HepG2 (cell line): ENCODE measurements at regions not wholly inside any gene's neighbourhood (a gene's known extent, or its start where the extent isn't known, plus 50 kb on each side); places are given as distances from the start of the nearest gene placed in this dataset.

Experiments
- ATAC-seq: fragments of 200-7000 bp; cut with Tn5 transposase; 3 replicates; pipeline ENCODE4 v1.9.1; 2020; ENCODE audit warnings: mild to moderate bottlenecking, moderate library complexity
- BruUV-seq: library from RNA; stranded (reverse); fragments of 400-500 nt; replicated peaks from 2 replicates; lab custom pipeline; 2021; lab: Mats Ljungman, UMichigan
- CTCF ChIA-PET: fragments of 300-600 bp; formaldehyde crosslinking; extraction: SDS; loops from one replicate; lab custom pipeline; 2021; ENCODE audit warnings: low total read pairs, inconsistent platforms, low intra/inter-chr PET ratio; lab: Yijun Ruan, JAX
- POLR2A ChIA-PET: fragments of 350-600 bp; sonication (Branson Sonifier 250); formaldehyde crosslinking; loops from one replicate; lab custom pipeline; 2020; ENCODE audit warnings: antibody characterized with exemption, inconsistent platforms; lab: Yijun Ruan, JAX
- DNase-seq: peaks from one replicate; pipeline ENCODE4 v3.0.0-alpha.2; 2015; ENCODE audit warnings: low spot score
- FAIRE-seq: peaks from 3 replicates; lab custom pipeline; 2011; peaks lifted over from hg19 to GRCh38; lab: Jason Lieb, UNC
- H2AFZ ChIP-seq: one replicate; pipeline ENCODE4 v1.6.1; 2011; ENCODE audit warnings: low read length, inconsistent platforms
- H3K27ac ChIP-seq: fragments of 300-600 bp; 3 replicates; pipeline ENCODE4 v1.8.0; 2011; ENCODE audit warnings: mixed run types, mild to moderate bottlenecking, mixed read lengths, low read length, inconsistent platforms; ENCODE audit not compliant: insufficient read depth; ENCODE audit errors: extremely low read length
- H3K27me3 ChIP-seq, 2 experiments: fragments of 200-600 bp in 1 of 2; 2 replicates in 1 of 2; 3 replicates in 1 of 2; pipeline versions ENCODE4 v1.6.0 to v1.8.0; 2011; ENCODE audit warnings: low read length in 2 of 2, mild to moderate bottlenecking in 2 of 2, moderate library complexity in 2 of 2, inconsistent platforms in 1 of 2; ENCODE audit not compliant: insufficient read depth in 2 of 2, control insufficient read depth in 1 of 2
- H3K36me3 ChIP-seq, 2 experiments: fragments of 200-600 bp in 1 of 2; replicated peaks in 1 of 2; 2 replicates in 1 of 2; 3 replicates in 1 of 2; pipeline versions ENCODE4 v1.5.1 to v1.8.0; 2011; ENCODE audit warnings: low read length in 2 of 2, inconsistent platforms in 1 of 2; ENCODE audit not compliant: insufficient read depth in 2 of 2, control insufficient read depth in 1 of 2
- H3K4me1 ChIP-seq: 2 replicates; pipeline ENCODE4 v1.5.1; 2012; ENCODE audit warnings: low read length, inconsistent platforms; ENCODE audit not compliant: insufficient read depth
- H3K4me2 ChIP-seq: 2 replicates; pipeline ENCODE4 v1.6.0; 2011; ENCODE audit warnings: low read depth, low read length, inconsistent platforms
- H3K4me3 ChIP-seq, 3 experiments: fragments of 200-600 bp in 1 of 3; sonication (generic), shearing (Covaris generic) in 1 of 3; replicated peaks in 1 of 3; 2 replicates each; pipeline ENCODE4 v1.5.1; 2011 to 2016; ENCODE audit warnings: low read length in 3 of 3, inconsistent platforms in 2 of 3, low read depth in 2 of 3, mild to moderate bottlenecking in 2 of 3, control low read depth in 1 of 3, mixed read lengths in 1 of 3; ENCODE audit not compliant: insufficient read depth in 1 of 3
- H3K79me2 ChIP-seq: one replicate; pipeline ENCODE4 v1.6.1; 2011; ENCODE audit warnings: low read length, inconsistent platforms; ENCODE audit not compliant: insufficient read depth
- H3K9ac ChIP-seq: 2 replicates; pipeline ENCODE4 v1.6.0; 2011; ENCODE audit warnings: mild to moderate bottlenecking, low read depth, low read length, inconsistent platforms; ENCODE audit not compliant: insufficient read depth
- H3K9me3 ChIP-seq: 2 replicates; pipeline ENCODE4 v1.5.1; 2012; ENCODE audit warnings: mild to moderate bottlenecking, low read length
- H4K20me1 ChIP-seq: 2 replicates; pipeline ENCODE4 v1.6.0; 2011; ENCODE audit warnings: inconsistent platforms, mild to moderate bottlenecking, low read length, moderate library complexity; ENCODE audit not compliant: insufficient read depth
- ATF4 ChIP-seq, 2 experiments: fragments of 450-650 bp in 1 of 2; sonication (generic) in 1 of 2; formaldehyde crosslinking; IDR thresholded peaks; 2 replicates each; pipeline versions ENCODE4 v1.5.0 to v1.8.0; 2020 to 2022; ENCODE audit warnings: mild to moderate bottlenecking in 1 of 2, missing genetic modification reagents in 1 of 2
- ATRX ChIP-seq: sonication (generic); formaldehyde crosslinking; IDR thresholded peaks from 2 replicates; pipeline ENCODE4 v1.4.0; 2020; ENCODE audit warnings: missing genetic modification reagents, borderline replicate concordance
- CBX5 ChIP-seq: sonication (generic); formaldehyde crosslinking; IDR thresholded peaks from 2 replicates; pipeline ENCODE4 v1.4.0; 2020; ENCODE audit warnings: missing genetic modification reagents, borderline replicate concordance
- CEBPZ ChIP-seq: IDR thresholded peaks from 2 replicates; pipeline ENCODE4 v1.6.1; 2012; ENCODE audit warnings: low read length, improper control_type of control experiment
- FOXK2 ChIP-seq: fragments of 450-650 bp; IDR thresholded peaks from 2 replicates; pipeline ENCODE4 v1.6.1; 2016
- HHEX ChIP-seq: IDR thresholded peaks from 2 replicates; pipeline ENCODE4 v1.6.1; 2016; ENCODE audit warnings: control low read depth
- LRRFIP1 ChIP-seq: sonication (generic); formaldehyde crosslinking; conservative IDR thresholded peaks from 2 replicates; pipeline ENCODE4 v1.4.0; 2020; ENCODE audit warnings: missing genetic modification reagents
- SETDB1 ChIP-seq: sonication (generic); formaldehyde crosslinking; IDR thresholded peaks from 2 replicates; pipeline ENCODE4 v1.5.1; 2020; ENCODE audit warnings: missing genetic modification reagents, mild to moderate bottlenecking, borderline replicate concordance
- TCF7 ChIP-seq: sonication (generic); IDR thresholded peaks from 2 replicates; pipeline ENCODE4 v1.6.1; 2016; ENCODE audit warnings: antibody characterized with exemption, low read depth
- TIGD3 ChIP-seq: sonication (generic); formaldehyde crosslinking; IDR thresholded peaks from 2 replicates; pipeline ENCODE4 v1.5.1; 2020; ENCODE audit warnings: mild to moderate bottlenecking, missing genetic modification reagents, borderline replicate concordance
- TP53 ChIP-seq: sonication (generic); formaldehyde crosslinking; conservative IDR thresholded peaks from 2 replicates; pipeline ENCODE4 v1.4.0; 2020; ENCODE audit warnings: missing genetic modification reagents
- ZBTB39 ChIP-seq: sonication (generic); formaldehyde crosslinking; IDR thresholded peaks from 2 replicates; pipeline ENCODE4 v1.5.0; 2020; ENCODE audit warnings: missing genetic modification reagents
- ZNF274 ChIP-seq: sonication (generic); formaldehyde crosslinking; IDR thresholded peaks from 2 replicates; pipeline ENCODE4 v1.5.1; 2020; ENCODE audit warnings: mild to moderate bottlenecking, missing genetic modification reagents
- ZNF670 ChIP-seq: sonication (generic); formaldehyde crosslinking; IDR thresholded peaks from 2 replicates; pipeline ENCODE4 v1.8.0; 2022; ENCODE audit warnings: mild to moderate bottlenecking, missing genetic modification reagents, borderline replicate concordance
- WGBS: methylation state at CpG from one replicate; pipeline ENCODE4 v1.1.6; 2017; ENCODE audit warnings: low lambda C conversion rate; 5-methylcytosine and 5-hydroxymethylcytosine counted together
- in situ Hi-C: cut with HindIII; loops from 2 replicates; pipeline ENCODE4 v1.10.0; 2017; ENCODE audit warnings: low pct_unique_long_range_greater_than_20kb; ENCODE audit not compliant: extremely low pct_ligation_motif_present
- intact Hi-C: fragments of 100-400 bp; cut with micrococcal nuclease; formaldehyde crosslinking; loops from one replicate; pipeline ENCODE4 v1.10.0; 2022; ENCODE audit not compliant: unreplicated experiment

GRCh38 chr1:186574926-186575325 lies 105.3 kb downstream of the PTGS2 start (continued):
- TF ChIP-seq CEBPZ (no peak), ATF4 (CRISPR knock-in tag; IDR thresholded peaks at IDR 0.05) (no peak)

GRCh38 chr1:186572509-186572908 lies 107.7 kb downstream of the PTGS2 start:
- intact Hi-C loops (no loop called here), in situ Hi-C loops (no loop called here)
- Histone ChIP-seq H4K20me1 (no peaks in the 10 kb centered on the region), H3K36me3 (no peaks in the 10 kb centered on the region), H3K79me2 (no peaks in the 10 kb centered on the region), H3K4me1 (no peaks in the 10 kb centered on the region), H2AFZ (no peak overlapping the region), H3K27ac (no peak overlapping the region), H3K9me3 (no peaks in the 10 kb centered on the region), H3K9ac (no peak overlapping the region), H3K4me3 (no peak overlapping the region), H3K4me2 (no peak overlapping the region), H3K27me3 (no peaks in the 10 kb centered on the region)
- FAIRE-seq: no peak
- WGBS: 0% methylated on average over 3 of the region's 3 CpGs
- DNase-seq: no peak
- no peak for TF ChIP-seq LRRFIP1 (CRISPR knock-in tag)
- TF ChIP-seq CBX5 (CRISPR knock-in tag): no peak
- TF ChIP-seq ATRX (CRISPR knock-in tag): no peak
- no peak for TF ChIP-seq ZNF274 (CRISPR knock-in tag)
- no peak for TF ChIP-seq TP53
- no peak for TF ChIP-seq TCF7
- TF ChIP-seq HHEX: no peak
- TF ChIP-seq TIGD3 (CRISPR knock-in tag): no peak
- TF ChIP-seq SETDB1 (CRISPR knock-in tag): no peak
- TF ChIP-seq ZNF670 (CRISPR knock-in tag): no peak
- no peak for TF ChIP-seq FOXK2
- TF ChIP-seq ZBTB39 (CRISPR knock-in tag): no peak
- POLR2A ChIA-PET: no interaction called here
- no peak for ATAC-seq
- BruUV-seq: no TSS peak
- CTCF ChIA-PET: no interaction called here
